WTC11 (cell line): ENCODE measurements at regions not wholly inside any gene's neighbourhood (a gene's known extent, or its start where the extent isn't known, plus 50 kb on each side); places are given as distances from the start of the nearest gene placed in this dataset.

Experiments
- ATAC-seq: fragments of 200-7000 bp; cut with Tn5 transposase; 2 replicates; pipeline ENCODE4 v1.10.0; 2021; ENCODE audit warnings: mild to moderate bottlenecking, moderate library complexity
- CTCF ChIA-PET: fragments of 300-600 bp; sonication (Branson Sonifier 250); formaldehyde crosslinking; loops from one replicate; lab custom pipeline; 2021; ENCODE audit warnings: antibody characterized with exemption; lab: Charles Lee
- POLR2A ChIA-PET: fragments of 350-600 bp; sonication (Branson Sonifier 250); formaldehyde crosslinking; loops from one replicate; lab custom pipeline; 2021; ENCODE audit warnings: antibody characterized with exemption; lab: Charles Lee
- DNase-seq: peaks from one replicate; pipeline ENCODE4 v3.0.0; 2021; ENCODE audit warnings: low spot score
- H3K27ac Mint-ChIP-seq: 2 replicates; pipeline ENCODE4 v1.8.0; 2021; ENCODE audit warnings: mixed read lengths
- H3K27me3 Mint-ChIP-seq: 2 replicates; pipeline ENCODE4 v1.8.0; 2021; ENCODE audit warnings: low read depth, mild to moderate bottlenecking, moderate library complexity, mixed read lengths
- H3K36me3 Mint-ChIP-seq: 2 replicates; pipeline ENCODE4 v1.8.0; 2021; ENCODE audit warnings: mixed read lengths
- H3K4me1 Mint-ChIP-seq: 2 replicates; pipeline ENCODE4 v1.8.0; 2022; ENCODE audit warnings: mixed read lengths
- H3K4me3 Mint-ChIP-seq: 2 replicates; pipeline ENCODE4 v1.8.0; 2021; ENCODE audit warnings: mild to moderate bottlenecking, moderate library complexity, mixed read lengths
- H3K9me3 Mint-ChIP-seq: 2 replicates; pipeline ENCODE4 v1.8.0; 2021; ENCODE audit warnings: mixed read lengths
- ESRRA ChIP-seq: sonication (generic); formaldehyde crosslinking; IDR thresholded peaks from 2 replicates; pipeline ENCODE4 v1.8.1; 2022; ENCODE audit warnings: mild to moderate bottlenecking, missing genetic modification reagents, borderline replicate concordance
- ETV6 ChIP-seq: sonication (generic); formaldehyde crosslinking; IDR thresholded peaks from 2 replicates; pipeline ENCODE4 v1.8.1; 2022; ENCODE audit warnings: mild to moderate bottlenecking, missing genetic modification reagents
- FOXP1 ChIP-seq: sonication (generic); formaldehyde crosslinking; IDR thresholded peaks from 2 replicates; pipeline ENCODE4 v1.8.0; 2022; ENCODE audit warnings: missing genetic modification reagents, mild to moderate bottlenecking, moderate library complexity, borderline replicate concordance
- GABPB1 ChIP-seq: sonication (generic); formaldehyde crosslinking; IDR thresholded peaks from 2 replicates; pipeline ENCODE4 v1.8.1; 2023; ENCODE audit warnings: mild to moderate bottlenecking, missing genetic modification reagents
- IRF2 ChIP-seq: sonication (generic); formaldehyde crosslinking; IDR thresholded peaks from 2 replicates; pipeline ENCODE4 v1.8.0; 2022; ENCODE audit warnings: low read depth, missing genetic modification reagents, borderline replicate concordance
- NFATC4 ChIP-seq: fragments of 250-450 bp; sonication (Bioruptor Pico); IDR thresholded peaks from 2 replicates; pipeline ENCODE4 v1.9.0; 2021; ENCODE audit warnings: mild to moderate bottlenecking
- SMAD3 ChIP-seq: sonication (generic); formaldehyde crosslinking; IDR thresholded peaks from 2 replicates; pipeline ENCODE4 v1.8.0; 2022; ENCODE audit warnings: missing genetic modification reagents, mild to moderate bottlenecking, borderline replicate concordance
- SOX15 ChIP-seq: fragments of 250-450 bp; sonication (Bioruptor Pico); IDR thresholded peaks from 2 replicates; pipeline ENCODE4 v1.9.0; 2021; ENCODE audit warnings: mild to moderate bottlenecking
- TCF7 ChIP-seq: sonication (generic); formaldehyde crosslinking; IDR thresholded peaks from 2 replicates; pipeline ENCODE4 v1.8.0; 2022; ENCODE audit warnings: mild to moderate bottlenecking, low read depth, missing genetic modification reagents, moderate library complexity
- TEAD1 ChIP-seq: sonication (generic); formaldehyde crosslinking; IDR thresholded peaks from 2 replicates; pipeline ENCODE4 v1.8.0; 2022; ENCODE audit warnings: mild to moderate bottlenecking, missing genetic modification reagents
- ZNF138 ChIP-seq: sonication (generic); formaldehyde crosslinking; conservative IDR thresholded peaks from 2 replicates; pipeline ENCODE4 v1.8.1; 2022; ENCODE audit warnings: mild to moderate bottlenecking, moderate library complexity, missing genetic modification reagents
- ZNF219 ChIP-seq: sonication (generic); formaldehyde crosslinking; IDR thresholded peaks from 2 replicates; pipeline ENCODE4 v1.8.0; 2023; ENCODE audit warnings: missing genetic modification reagents, mild to moderate bottlenecking, borderline replicate concordance
- ZNF263 ChIP-seq: sonication (generic); formaldehyde crosslinking; IDR thresholded peaks from 2 replicates; pipeline ENCODE4 v1.8.1; 2022; ENCODE audit warnings: low read depth, mild to moderate bottlenecking, moderate library complexity, missing genetic modification reagents
- ZNF396 ChIP-seq: fragments of 250-450 bp; sonication (Bioruptor Pico); IDR thresholded peaks from 2 replicates; pipeline ENCODE4 v1.8.0; 2021; ENCODE audit warnings: mild to moderate bottlenecking, moderate library complexity, borderline replicate concordance
- ZNF416 ChIP-seq: fragments of 250-450 bp; sonication (Bioruptor Pico); IDR thresholded peaks from 2 replicates; pipeline ENCODE4 v1.9.0; 2021; ENCODE audit warnings: mild to moderate bottlenecking, inconsistent platforms
- ZNF423 ChIP-seq: fragments of 250-450 bp; sonication (Bioruptor Pico); IDR thresholded peaks from 2 replicates; pipeline ENCODE4 v2.1.2; 2022; ENCODE audit warnings: mild to moderate bottlenecking, moderate library complexity
- TF ChIP-seq, protein P1 (sequence below): sonication (generic); formaldehyde crosslinking; IDR thresholded peaks from 2 replicates; pipeline ENCODE4 v1.8.0; 2023; ENCODE audit warnings: mild to moderate bottlenecking, missing genetic modification reagents
- TF ChIP-seq, protein P2 (sequence below): fragments of 250-450 bp; sonication (Bioruptor Pico); IDR thresholded peaks from 2 replicates; pipeline ENCODE4 v1.9.0; 2021; ENCODE audit warnings: moderate library complexity, mild to moderate bottlenecking, inconsistent platforms, borderline replicate concordance
- TF ChIP-seq, protein P3 (sequence below): fragments of 250-450 bp; sonication (Bioruptor Pico); IDR thresholded peaks from 2 replicates; pipeline ENCODE4 v2.1.2; 2022; ENCODE audit warnings: mild to moderate bottlenecking, moderate library complexity
- TF ChIP-seq, protein P4 (sequence below): sonication (generic); formaldehyde crosslinking; IDR thresholded peaks from 2 replicates; pipeline ENCODE4 v1.8.0; 2022; ENCODE audit warnings: mild to moderate bottlenecking, missing genetic modification reagents
- TF ChIP-seq, protein P5 (sequence below): sonication (generic); formaldehyde crosslinking; conservative IDR thresholded peaks from 2 replicates; pipeline ENCODE4 v1.8.1; 2022; ENCODE audit warnings: mild to moderate bottlenecking, missing genetic modification reagents
- TF ChIP-seq, protein P6 (sequence below): sonication (generic); formaldehyde crosslinking; IDR thresholded peaks from 2 replicates; pipeline ENCODE4 v1.8.1; 2023; ENCODE audit warnings: mild to moderate bottlenecking, missing genetic modification reagents, moderate library complexity
- TF ChIP-seq, protein P7 (sequence below): sonication (generic); formaldehyde crosslinking; IDR thresholded peaks from 2 replicates; pipeline ENCODE4 v1.8.1; 2022; ENCODE audit warnings: mild to moderate bottlenecking, moderate library complexity, missing genetic modification reagents

DNA sequence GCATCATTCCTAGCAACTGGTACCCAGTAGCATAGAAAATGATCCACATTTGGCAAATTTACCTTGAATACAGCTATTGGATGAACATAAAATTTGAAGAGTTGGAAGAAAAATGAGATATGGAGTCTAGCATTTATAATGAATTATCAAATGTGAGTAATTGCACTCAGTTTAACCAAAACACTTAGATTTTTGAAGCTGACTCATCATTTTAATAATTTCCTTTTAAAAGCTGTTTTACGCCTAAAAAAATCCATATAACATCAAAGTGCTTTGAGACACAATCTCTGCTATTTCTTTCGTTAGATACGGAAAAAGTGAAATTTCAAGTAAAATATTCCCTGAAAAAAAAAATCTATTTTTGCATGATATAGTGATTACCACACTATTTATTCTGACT, 767.4 kb downstream of the ROBO2 start (continued):
- TF ChIP-seq, protein P1, sequence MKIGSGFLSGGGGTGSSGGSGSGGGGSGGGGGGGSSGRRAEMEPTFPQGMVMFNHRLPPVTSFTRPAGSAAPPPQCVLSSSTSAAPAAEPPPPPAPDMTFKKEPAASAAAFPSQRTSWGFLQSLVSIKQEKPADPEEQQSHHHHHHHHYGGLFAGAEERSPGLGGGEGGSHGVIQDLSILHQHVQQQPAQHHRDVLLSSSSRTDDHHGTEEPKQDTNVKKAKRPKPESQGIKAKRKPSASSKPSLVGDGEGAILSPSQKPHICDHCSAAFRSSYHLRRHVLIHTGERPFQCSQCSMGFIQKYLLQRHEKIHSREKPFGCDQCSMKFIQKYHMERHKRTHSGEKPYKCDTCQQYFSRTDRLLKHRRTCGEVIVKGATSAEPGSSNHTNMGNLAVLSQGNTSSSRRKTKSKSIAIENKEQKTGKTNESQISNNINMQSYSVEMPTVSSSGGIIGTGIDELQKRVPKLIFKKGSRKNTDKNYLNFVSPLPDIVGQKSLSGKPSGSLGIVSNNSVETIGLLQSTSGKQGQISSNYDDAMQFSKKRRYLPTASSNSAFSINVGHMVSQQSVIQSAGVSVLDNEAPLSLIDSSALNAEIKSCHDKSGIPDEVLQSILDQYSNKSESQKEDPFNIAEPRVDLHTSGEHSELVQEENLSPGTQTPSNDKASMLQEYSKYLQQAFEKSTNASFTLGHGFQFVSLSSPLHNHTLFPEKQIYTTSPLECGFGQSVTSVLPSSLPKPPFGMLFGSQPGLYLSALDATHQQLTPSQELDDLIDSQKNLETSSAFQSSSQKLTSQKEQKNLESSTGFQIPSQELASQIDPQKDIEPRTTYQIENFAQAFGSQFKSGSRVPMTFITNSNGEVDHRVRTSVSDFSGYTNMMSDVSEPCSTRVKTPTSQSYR: no peak
- TF ChIP-seq, protein P2, sequence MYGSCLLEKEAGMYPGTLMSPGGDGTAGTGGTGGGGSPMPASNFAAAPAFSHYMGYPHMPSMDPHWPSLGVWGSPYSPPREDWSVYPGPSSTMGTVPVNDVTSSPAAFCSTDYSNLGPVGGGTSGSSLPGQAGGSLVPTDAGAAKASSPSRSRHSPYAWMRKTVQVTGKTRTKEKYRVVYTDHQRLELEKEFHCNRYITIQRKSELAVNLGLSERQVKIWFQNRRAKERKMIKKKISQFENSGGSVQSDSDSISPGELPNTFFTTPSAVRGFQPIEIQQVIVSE (CRISPR knock-in tag): no peak
- TF ChIP-seq SOX15 (CRISPR knock-in tag) (no peak), ZNF138 (no peak), ESRRA (CRISPR knock-in tag) (no peak), ZNF219 (CRISPR knock-in tag) (no peak)
- TF ChIP-seq, protein P3, sequence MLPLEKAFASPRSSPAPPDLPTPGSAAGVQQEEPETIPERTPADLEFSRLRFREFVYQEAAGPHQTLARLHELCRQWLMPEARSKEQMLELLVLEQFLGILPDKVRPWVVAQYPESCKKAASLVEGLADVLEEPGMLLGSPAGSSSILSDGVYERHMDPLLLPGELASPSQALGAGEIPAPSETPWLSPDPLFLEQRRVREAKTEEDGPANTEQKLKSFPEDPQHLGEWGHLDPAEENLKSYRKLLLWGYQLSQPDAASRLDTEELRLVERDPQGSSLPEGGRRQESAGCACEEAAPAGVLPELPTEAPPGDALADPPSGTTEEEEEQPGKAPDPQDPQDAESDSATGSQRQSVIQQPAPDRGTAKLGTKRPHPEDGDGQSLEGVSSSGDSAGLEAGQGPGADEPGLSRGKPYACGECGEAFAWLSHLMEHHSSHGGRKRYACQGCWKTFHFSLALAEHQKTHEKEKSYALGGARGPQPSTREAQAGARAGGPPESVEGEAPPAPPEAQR (CRISPR knock-in tag): no peak

DNA sequence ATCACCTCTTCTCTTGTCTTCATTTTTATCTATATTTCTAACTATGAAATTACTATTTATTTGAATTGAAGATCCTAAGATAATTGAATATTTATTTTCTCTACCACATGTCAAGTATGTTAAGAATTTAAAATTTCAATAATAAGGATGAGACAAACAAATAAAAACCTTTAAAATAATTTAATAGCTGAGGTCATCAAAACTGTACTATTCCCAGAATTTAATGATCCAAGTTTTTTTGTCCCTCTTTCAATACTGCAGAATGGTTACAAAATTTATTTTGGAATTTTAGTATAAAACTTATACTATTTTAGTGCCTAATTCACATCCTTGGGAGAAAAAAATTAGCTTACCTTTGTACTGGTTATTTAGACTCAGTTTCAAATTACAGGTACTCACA, 774.9 kb downstream of the ROBO2 start:
- H3K27ac Mint-ChIP-seq: no peak overlapping the region
- TF ChIP-seq, protein P4, sequence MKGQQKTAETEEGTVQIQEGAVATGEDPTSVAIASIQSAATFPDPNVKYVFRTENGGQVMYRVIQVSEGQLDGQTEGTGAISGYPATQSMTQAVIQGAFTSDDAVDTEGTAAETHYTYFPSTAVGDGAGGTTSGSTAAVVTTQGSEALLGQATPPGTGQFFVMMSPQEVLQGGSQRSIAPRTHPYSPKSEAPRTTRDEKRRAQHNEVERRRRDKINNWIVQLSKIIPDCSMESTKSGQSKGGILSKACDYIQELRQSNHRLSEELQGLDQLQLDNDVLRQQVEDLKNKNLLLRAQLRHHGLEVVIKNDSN (CRISPR knock-in tag): no peak
- TF ChIP-seq ZNF423 (CRISPR knock-in tag) (no peak), IRF2 (CRISPR knock-in tag) (no peak), ZNF138 (no peak), GABPB1 (CRISPR knock-in tag) (no peak), TEAD1 (no peak), TCF7 (no peak), FOXP1 (CRISPR knock-in tag) (no peak), NFATC4 (CRISPR knock-in tag) (no peak), ZNF416 (CRISPR knock-in tag) (no peak), ZNF396 (CRISPR knock-in tag) (no peak), SMAD3 (CRISPR knock-in tag) (no peak), SOX15 (CRISPR knock-in tag) (no peak), ETV6 (CRISPR knock-in tag) (no peak), ZNF263 (no peak)
- TF ChIP-seq, protein P5, sequence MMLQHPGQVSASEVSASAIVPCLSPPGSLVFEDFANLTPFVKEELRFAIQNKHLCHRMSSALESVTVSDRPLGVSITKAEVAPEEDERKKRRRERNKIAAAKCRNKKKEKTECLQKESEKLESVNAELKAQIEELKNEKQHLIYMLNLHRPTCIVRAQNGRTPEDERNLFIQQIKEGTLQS: no peak
- TF ChIP-seq, protein P6, sequence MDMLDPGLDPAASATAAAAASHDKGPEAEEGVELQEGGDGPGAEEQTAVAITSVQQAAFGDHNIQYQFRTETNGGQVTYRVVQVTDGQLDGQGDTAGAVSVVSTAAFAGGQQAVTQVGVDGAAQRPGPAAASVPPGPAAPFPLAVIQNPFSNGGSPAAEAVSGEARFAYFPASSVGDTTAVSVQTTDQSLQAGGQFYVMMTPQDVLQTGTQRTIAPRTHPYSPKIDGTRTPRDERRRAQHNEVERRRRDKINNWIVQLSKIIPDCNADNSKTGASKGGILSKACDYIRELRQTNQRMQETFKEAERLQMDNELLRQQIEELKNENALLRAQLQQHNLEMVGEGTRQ (CRISPR knock-in tag): no peak
- TF ChIP-seq, protein P7, sequence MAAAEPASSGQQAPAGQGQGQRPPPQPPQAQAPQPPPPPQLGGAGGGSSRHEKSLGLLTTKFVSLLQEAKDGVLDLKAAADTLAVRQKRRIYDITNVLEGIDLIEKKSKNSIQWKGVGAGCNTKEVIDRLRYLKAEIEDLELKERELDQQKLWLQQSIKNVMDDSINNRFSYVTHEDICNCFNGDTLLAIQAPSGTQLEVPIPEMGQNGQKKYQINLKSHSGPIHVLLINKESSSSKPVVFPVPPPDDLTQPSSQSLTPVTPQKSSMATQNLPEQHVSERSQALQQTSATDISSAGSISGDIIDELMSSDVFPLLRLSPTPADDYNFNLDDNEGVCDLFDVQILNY (CRISPR knock-in tag): no peak
- TF ChIP-seq, all 79 proteins: peak for 0
- Mint-ChIP-seq H3K4me3 (no peak overlapping the region), H3K36me3 (no peaks in the 10 kb centered on the region), H3K4me1 (peaks cover 3% of the 10 kb centered on the region; the same call in 1 of the 2 replicates), H3K9me3 (0 out of 2 replicates have a peak, but pooled peaks cover 3% of the 10 kb centered on the region), H3K27me3 (no peaks in the 10 kb centered on the region)
- ChIA-PET CTCF (interaction anchor here (0.9 to 1.6 kb wide), 6 partner anchors 10 to 831 kb away, joined by 3 to 7 read pairs (median 3); no protein-coding TSS in a partner anchor), POLR2A (no interaction called here)
- no peak for ATAC-seq
- no peak for DNase-seq
